C4-2B (cell line): ENCODE measurements at regions not wholly inside any gene's neighbourhood (a gene's known extent, or its start where the extent isn't known, plus 50 kb on each side); places are given as distances from the start of the nearest gene placed in this dataset.
A peak's percentile ranks its signal among the peaks of the same experiment; 100 is the strongest.

Experiments used
- H3K27ac ChIP-seq: fragments of 450-650 bp; 2 replicates; pipeline ENCODE4 v1.5.1; 2017
- CTCF ChIP-seq: fragments of 450-650 bp; conservative IDR thresholded peaks from 2 replicates; pipeline ENCODE4 v1.5.1; 2017; ENCODE audit warnings: mild to moderate bottlenecking
- ZFX ChIP-seq: fragments of 450-650 bp; IDR thresholded peaks from 2 replicates; pipeline ENCODE4 v1.6.1; 2017

- no peak overlapping the region for H3K27ac ChIP-seq
- TF ChIP-seq CTCF (no peak), ZFX (no peak)
Measured at GRCh38 chr17:6912110-6913051, 80.9 kb upstream of the TEKT1 start.

GRCh38 chr17:6913608-6914443, 82.0 kb upstream of the ALOX12 start:
- TF ChIP-seq CTCF (peak; percentile 93), ZFX (no peak)
- no peak overlapping the region for H3K27ac ChIP-seq

- TF ChIP-seq ZFX = no peak
- no peak for TF ChIP-seq CTCF
Measured at GRCh38 chr17:6914711-6915110, 81.1 kb upstream of the ALOX12 start.

GRCh38 chr17:6915620-6916019, 80.2 kb upstream of the ALOX12 start:
- no peak overlapping the region for H3K27ac ChIP-seq
- TF ChIP-seq CTCF (no peak), ZFX (no peak)

More at GRCh38 chr17:6914711-6915110, 81.1 kb upstream of the ALOX12 start:
- H3K27ac ChIP-seq = no peak overlapping the region

- no peak overlapping the region for H3K27ac ChIP-seq
- TF ChIP-seq ZFX (no peak), CTCF (no peak)
Measured at GRCh38 chr17:6919158-6919557, 76.7 kb upstream of the ALOX12 start.

- TF ChIP-seq CTCF (no peak), ZFX (no peak)
Measured at GRCh38 chr17:6923385-6923784, 72.5 kb upstream of the ALOX12 start.

GRCh38 chr17:6924208-6924607, 71.6 kb upstream of the ALOX12 start:
- no peak for TF ChIP-seq ZFX
- no peak for TF ChIP-seq CTCF

More at GRCh38 chr17:6923385-6923784, 72.5 kb upstream of the ALOX12 start:
- no peak overlapping the region for H3K27ac ChIP-seq

More at GRCh38 chr17:6924208-6924607, 71.6 kb upstream of the ALOX12 start:
- no peak overlapping the region for H3K27ac ChIP-seq
